C4-2B (cell line): ENCODE measurements at regions not wholly inside any gene's neighbourhood (a gene's known extent, or its start where the extent isn't known, plus 50 kb on each side); places are given as distances from the start of the nearest gene placed in this dataset.

Source experiments
- ZFX ChIP-seq: fragments of 450-650 bp; IDR thresholded peaks from 2 replicates; pipeline ENCODE4 v1.6.1; 2017
- TF ChIP-seq, protein P1 (sequence below): fragments of 450-650 bp; conservative IDR thresholded peaks from 2 replicates; pipeline ENCODE4 v1.5.1; 2017; ENCODE audit warnings: mild to moderate bottlenecking

DNA sequence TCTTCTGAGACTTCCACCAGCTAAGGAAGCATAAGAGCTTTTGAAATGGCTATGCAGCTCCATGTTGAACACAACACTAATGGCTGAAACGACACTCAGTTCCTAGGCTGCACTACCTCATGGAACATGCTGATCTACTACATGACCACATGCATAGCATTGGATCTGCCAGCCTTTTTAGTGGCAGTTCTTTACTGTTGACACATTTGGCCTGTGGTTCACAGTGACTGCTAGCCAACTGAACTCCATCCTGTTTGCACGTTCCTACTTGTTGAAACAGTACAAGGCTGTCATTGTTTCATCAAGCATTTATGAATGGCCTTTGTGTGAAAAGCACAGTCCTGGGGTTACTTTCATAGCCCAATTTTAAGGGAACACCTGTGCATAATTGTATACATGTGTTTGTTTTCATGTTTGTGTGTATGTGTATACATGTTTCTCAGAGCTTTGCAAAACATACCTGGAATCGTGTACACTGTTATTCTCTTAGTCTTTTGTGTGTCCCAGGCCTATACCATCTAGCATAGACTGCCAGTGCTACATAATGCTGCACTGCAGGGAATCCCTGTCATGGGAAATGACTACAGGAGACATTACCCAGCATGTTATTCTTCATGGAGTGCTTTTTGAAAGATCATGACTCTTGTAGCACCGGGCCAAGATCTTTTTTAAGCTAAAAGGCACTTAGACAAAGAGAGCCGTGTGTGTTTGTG is 179.6 kb upstream of the ESRRG start:
- TF ChIP-seq, protein P1, sequence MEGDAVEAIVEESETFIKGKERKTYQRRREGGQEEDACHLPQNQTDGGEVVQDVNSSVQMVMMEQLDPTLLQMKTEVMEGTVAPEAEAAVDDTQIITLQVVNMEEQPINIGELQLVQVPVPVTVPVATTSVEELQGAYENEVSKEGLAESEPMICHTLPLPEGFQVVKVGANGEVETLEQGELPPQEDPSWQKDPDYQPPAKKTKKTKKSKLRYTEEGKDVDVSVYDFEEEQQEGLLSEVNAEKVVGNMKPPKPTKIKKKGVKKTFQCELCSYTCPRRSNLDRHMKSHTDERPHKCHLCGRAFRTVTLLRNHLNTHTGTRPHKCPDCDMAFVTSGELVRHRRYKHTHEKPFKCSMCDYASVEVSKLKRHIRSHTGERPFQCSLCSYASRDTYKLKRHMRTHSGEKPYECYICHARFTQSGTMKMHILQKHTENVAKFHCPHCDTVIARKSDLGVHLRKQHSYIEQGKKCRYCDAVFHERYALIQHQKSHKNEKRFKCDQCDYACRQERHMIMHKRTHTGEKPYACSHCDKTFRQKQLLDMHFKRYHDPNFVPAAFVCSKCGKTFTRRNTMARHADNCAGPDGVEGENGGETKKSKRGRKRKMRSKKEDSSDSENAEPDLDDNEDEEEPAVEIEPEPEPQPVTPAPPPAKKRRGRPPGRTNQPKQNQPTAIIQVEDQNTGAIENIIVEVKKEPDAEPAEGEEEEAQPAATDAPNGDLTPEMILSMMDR: no peak
- no peak for TF ChIP-seq ZFX
